ENCODE measurements at regions not wholly inside any gene's neighbourhood (a gene's known extent, or its start where the extent isn't known, plus 50 kb on each side); places are given as distances from the start of the nearest gene placed in this dataset.

DNA sequence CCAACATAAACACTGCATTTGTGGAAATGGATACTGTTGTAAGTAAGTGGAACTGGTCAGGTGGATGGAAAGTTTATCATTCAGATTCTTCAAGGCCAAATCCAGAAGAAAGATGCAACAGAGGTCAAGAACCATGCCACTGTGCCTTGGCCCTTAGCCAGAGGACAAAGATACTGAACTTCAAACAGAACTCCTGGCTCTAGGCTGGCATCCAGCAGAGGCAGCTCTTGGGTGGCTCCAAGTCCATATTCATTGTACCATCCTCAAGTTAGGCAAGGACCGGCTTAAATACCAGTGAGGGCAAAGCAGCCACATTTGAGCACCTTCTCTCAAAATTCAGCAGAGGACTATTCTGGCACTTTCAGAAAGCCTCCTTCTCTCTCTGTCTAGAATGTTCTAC is 53.2 kb downstream of the DNAAF9 start:
- DNase-seq, result no peak

- DNase-seq, result no peak
These were observed 53.8 kb downstream of the DNAAF9 start for GRCh38 chr20:3353646-3354045.

- no peak for DNase-seq
These were observed 55.3 kb downstream of the DNAAF9 start for GRCh38 chr20:3352202-3352601.

GRCh38 chr20:3350422-3350821 is 57.0 kb downstream of the DNAAF9 start:
- DNase-seq, result no peak

GRCh38 chr20:3349786-3350185 is 57.7 kb downstream of the DNAAF9 start:
- no peak for DNase-seq

- no peak for DNase-seq
These were observed 64.7 kb downstream of the DNAAF9 start for GRCh38 chr20:3342766-3343165.

DNA sequence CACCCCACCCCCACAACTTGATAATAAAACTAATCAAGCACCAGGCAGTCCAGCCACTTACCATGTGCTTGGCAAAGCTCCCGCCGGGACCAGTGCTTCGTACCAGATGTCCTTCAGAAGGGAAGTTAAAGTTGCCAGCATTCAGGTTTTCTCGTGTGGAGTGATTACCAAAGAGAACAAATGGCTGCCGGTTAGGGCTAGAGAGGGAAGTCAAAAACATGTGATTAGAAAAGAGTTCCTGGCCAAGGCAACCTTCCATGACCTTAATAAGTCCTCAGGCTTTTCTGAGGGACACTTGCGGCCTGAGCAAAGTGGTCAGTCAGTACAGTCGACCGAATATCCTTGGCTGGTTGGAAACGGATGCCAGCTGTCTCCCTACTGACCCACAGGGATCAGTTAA is 67.0 kb downstream of the DNAAF9 start:
- peak; percentile 16 for DNase-seq

DNA sequence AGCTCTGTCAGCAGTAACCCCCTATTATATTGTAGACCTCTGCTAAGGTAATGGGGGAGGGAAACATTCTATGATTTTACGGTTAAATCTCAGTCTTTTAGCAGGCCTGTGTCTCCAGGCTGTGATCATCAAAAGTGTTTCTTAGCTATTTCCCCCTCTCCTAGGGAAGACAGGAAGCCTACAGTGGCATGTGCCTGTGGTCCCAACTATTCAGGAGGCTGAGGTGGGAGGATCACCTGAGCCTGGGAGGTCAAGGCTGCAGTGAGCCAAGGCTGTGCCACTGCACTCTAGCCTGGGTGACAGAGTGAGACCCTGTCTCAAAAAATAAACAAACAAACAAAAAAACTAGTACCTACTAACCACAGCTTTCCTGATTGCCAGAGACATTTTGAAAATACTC is 67.9 kb downstream of the DNAAF9 start:
- no peak for DNase-seq

- no peak for DNase-seq
These were observed 68.4 kb downstream of the DNAAF9 start for GRCh38 chr20:3339076-3339475.

DNA sequence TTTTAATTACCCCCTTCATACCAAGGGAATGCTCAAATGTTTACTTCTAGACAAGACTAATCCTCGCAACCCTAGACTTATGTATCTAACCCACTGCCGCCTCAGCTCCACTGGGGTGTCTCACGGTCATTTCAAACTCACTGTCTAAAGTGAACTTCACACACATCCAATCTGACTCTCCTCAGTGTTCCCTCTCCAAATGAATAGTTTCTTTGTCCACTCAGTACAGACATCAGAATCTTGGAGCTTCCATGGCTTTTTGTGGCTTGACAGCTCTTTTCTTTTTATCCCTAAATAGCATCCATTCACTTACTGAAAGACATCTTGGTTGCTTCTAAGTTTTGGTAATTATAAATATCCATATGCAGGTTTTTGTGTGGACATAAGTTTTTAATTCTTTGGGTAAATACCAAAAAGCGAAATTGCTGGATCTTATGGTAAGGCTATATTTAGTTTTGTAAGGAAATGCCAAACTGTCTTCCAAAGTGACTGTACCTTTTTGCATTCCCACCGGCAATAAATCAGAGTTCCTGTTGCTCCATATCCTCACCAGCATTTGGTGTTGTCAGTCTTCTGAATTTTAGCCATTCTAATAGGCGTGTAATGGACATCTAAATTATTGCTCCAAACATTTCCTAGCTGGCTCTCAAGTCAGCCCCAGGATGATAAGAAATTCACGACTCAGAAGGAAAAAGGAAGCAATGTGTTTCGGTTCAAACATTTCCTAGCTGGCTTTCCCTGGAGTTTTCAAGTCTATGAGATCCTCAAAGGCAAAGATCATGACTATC is 73.1 kb downstream of the DNAAF9 start:
- DNase-seq, result peak; percentile 7

DNA sequence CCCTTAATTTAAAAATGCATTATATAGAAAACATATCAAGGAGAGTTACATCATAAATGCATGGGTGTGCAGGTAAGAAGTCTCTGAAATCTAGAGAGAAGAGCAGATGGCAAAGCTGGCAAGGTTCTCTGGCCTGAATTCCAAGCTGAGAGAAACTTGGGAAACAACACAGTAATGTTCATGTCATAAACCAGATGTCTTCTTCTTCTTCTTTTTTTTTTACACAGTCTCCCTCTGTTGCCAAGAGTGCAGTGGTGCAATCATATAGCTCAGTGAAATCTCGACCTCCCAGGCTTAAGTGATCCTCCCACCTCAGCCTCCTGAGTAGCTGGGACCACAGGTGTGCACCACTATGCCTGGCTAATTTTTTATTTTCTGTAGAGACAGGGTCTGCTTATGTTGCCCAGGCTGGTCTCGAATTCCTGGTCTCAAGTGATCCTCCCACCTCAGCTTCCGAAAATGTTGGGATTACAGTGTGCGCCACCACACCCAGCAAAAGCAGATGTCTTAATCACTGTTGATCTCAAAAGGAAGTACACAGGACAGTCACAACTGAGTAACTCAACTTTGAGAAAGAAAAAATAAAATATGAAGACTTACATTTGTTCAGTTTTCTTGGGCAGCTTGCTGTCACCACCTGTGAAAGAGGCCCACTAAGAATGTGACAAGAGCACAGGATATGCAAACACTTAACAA is 77.3 kb downstream of the DNAAF9 start:
- peak; percentile 32 for DNase-seq

DNA sequence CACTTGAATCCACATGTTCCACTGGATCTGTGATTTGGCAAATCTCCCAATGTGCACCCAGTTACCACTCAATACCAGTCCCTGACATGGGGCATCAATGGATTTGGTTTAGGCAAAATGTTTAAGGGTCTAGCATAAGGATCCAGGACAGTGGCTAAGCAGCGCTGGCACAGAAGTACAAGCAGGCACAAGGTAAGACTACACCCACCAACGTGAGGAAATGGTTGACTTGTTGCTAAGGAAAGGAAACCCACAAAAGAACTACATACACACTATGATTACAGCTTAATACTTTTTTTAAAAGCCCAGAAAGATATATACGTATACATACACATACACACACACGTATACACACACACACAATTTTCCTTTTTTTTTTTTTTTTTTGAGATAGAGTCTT is 79.0 kb downstream of the DNAAF9 start:
- DNase-seq, result no peak

- DNase-seq, result no peak
These were observed 80.5 kb downstream of the DNAAF9 start for GRCh38 chr20:3326779-3327521.

DNA sequence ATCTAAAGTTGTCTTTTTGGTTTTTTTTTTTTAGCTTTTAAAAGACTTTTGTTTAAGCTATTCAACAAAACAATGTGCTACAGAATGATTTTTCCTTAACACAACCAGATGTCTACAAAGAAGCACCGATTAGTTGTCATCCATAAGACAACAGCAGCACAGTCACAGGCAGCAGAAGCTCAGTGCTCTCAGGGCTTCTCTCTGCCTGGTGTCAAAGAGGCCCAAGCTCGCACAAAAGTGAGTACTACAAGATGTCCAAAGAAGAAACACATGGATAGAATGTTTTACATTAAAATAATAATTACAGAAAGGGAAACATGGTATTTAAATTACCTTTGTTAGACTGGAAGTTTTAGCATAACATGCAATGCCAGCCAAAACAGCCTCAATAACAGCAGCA is 81.6 kb downstream of the DNAAF9 start:
- no peak for DNase-seq

DNA sequence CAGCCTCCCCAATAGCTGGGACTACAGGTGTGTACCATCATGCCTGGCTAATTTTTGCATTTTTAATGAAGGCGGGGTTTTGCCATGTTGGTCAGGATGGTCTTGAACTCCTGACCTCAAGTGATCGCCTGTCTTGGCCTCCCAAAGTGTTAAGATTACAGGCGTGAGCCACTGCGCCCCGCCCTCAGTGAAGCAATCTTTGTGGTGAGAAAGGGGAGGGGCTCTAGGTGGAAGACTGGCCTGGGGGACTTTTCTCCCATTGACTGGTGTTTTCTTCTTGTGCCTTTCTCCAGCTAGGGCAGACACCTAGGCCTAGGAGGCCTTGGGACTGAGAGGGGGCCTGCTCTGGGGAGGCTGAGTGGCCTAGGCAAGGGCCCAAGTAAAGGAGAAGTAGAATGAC is 84.1 kb downstream of the DNAAF9 start:
- no peak for DNase-seq

- DNase-seq, result peak; percentile 17
These were observed 79.4 kb upstream of the SLC4A11 start for GRCh38 chr20:3318226-3318884.

- DNase-seq, result no peak
These were observed 77.1 kb upstream of the SLC4A11 start for GRCh38 chr20:3316136-3316535.

- DNase-seq, result no peak
These were observed 76.1 kb upstream of the SLC4A11 start for GRCh38 chr20:3315136-3315535.

DNA sequence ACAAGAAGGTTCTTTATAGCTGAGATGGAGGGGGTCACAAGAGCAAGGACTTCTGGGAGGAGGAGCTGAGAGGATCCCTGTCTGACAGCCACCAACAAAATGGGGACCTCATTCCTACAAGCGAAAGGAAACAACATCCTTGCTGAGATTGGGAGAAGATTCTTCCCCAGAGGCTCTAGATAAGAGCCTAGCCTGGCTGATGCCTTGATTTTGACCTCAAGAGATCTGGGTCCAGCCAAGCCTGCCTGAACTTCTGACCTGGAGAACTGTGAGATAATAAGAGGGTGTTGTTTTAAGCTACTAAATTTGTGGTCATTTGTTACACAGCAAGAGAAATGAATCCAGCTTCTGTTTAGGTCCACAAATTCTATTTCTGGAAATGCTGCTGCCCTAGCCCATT is 75.4 kb upstream of the SLC4A11 start:
- DNase-seq, result no peak

DNA sequence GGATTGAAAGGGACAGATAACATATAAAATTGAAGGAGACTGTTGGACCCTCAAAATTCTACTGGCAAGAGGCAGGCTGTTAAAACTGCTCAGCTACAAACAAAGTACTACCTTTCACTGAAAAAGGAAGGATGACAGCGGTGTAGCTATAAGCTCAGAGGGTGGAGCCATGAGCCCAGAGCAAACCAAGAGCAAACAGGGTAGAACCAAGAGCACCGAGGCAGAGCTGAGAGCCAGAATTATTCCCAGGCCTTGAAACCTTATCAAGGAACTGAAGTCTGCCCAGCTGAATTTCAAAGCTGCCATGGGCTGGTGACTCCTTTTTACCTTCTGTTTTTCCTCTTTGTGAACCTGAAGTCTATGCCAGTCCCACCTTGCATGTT is 74.7 kb upstream of the SLC4A11 start:
- no peak for DNase-seq

DNA sequence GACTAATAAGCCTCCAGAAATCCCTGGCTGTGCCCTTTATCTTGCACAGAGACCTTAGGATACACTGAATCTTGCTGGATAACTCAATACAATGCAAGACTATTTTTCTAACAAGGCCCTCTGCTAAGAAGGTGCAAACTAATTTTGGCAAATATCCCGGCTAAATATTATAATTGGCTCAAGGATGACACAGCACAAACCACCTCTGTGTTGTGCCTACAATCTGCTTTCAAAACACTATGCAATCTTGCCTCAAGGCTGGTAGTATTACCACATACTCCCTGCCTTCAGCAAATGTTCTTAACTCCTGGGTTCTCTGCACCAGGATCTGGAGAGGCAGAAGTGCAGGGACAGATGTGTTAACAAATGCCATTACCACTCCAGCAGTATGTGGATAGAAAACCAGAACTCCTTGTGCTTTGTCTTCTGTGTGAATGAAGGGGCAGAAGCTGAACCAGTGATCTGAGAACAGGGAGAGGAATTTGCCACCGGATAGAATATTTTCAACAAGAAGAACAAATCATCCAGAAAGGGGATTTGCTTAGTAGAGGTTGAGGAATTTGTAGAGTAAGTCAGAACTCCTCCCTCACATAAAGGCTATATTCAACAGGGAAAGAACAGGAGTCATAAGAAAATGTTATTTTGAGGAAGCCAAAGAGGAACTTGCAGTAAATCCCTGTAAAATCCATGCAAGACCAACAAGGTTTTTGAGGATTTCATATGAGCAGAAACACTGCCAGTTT is 74.1 kb upstream of the SLC4A11 start:
- peak; percentile 1 for DNase-seq

GRCh38 chr20:3311623-3312022 is 72.6 kb upstream of the SLC4A11 start:
- DNase-seq, result no peak

DNA sequence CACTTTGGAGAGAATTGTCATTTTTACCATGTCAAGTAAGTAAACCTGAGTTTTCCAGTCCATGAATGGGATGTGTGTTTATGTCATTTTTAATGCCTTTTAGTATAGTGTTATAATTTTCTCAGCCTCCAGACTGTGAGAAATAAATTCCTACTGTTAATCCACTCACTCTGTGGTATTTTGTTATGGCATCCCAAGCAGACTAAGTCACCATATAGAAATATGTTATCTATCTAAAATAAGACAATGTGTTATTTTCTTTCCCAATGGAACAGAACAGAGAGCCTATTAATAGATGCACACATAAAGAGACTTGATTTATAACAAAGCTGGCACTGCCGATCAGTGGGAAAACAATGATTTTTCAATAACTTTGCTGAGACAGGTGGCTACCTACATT is 70.2 kb upstream of the SLC4A11 start:
- DNase-seq, result no peak
